AG09309 (cell line): ENCODE measurements at regions not wholly inside any gene's neighbourhood (a gene's known extent, or its start where the extent isn't known, plus 50 kb on each side); places are given as distances from the start of the nearest gene placed in this dataset.

Source experiments
- DNase-seq: peaks from one replicate; pipeline ENCODE4 v3.0.0-alpha.2; 2010; ENCODE audit warnings: low read depth
- H3K4me3 ChIP-seq: 2 replicates; pipeline ENCODE4 v1.5.1; 2011; ENCODE audit warnings: mild to moderate bottlenecking, low read depth, low read length, moderate library complexity; ENCODE audit not compliant: control insufficient read depth
- CTCF ChIP-seq: IDR thresholded peaks from 2 replicates; pipeline ENCODE4 v1.5.1; 2011; ENCODE audit warnings: mild to moderate bottlenecking, low read depth, low read length, inconsistent platforms; ENCODE audit not compliant: insufficient read depth, control insufficient read depth; ENCODE audit errors: missing control alignments

GRCh38 chr11:15874704-15875103 lies 481.6 kb downstream of the SOX6 start:
- TF ChIP-seq CTCF, result no peak
- H3K4me3 ChIP-seq, result no peak overlapping the region
- no peak for DNase-seq

GRCh38 chr11:15875393-15875792 lies 481.0 kb downstream of the SOX6 start:
- no peak overlapping the region for H3K4me3 ChIP-seq
- no peak for TF ChIP-seq CTCF
- no peak for DNase-seq

GRCh38 chr11:15875943-15876342 lies 480.4 kb downstream of the SOX6 start:
- no peak for DNase-seq
- H3K4me3 ChIP-seq, result no peak overlapping the region
- no peak for TF ChIP-seq CTCF

GRCh38 chr11:15878756-15879155 lies 477.6 kb downstream of the SOX6 start:
- DNase-seq, result no peak
- no peak overlapping the region for H3K4me3 ChIP-seq
- TF ChIP-seq CTCF, result no peak

- H3K4me3 ChIP-seq, result no peak overlapping the region
- no peak for DNase-seq
- no peak for TF ChIP-seq CTCF
Observed at GRCh38 chr11:15880291-15880690, 476.1 kb downstream of the SOX6 start.

GRCh38 chr11:15882876-15883454 lies 473.4 kb downstream of the SOX6 start:
- TF ChIP-seq CTCF, result no peak
- DNase-seq, result no peak

GRCh38 chr11:15883455-15883920 lies 472.9 kb downstream of the SOX6 start:
- H3K4me3 ChIP-seq, result no peak overlapping the region
- no peak for DNase-seq
- no peak for TF ChIP-seq CTCF

More at GRCh38 chr11:15882876-15883454, 473.4 kb downstream of the SOX6 start:
- no peak overlapping the region for H3K4me3 ChIP-seq
